A549 (cell line): ENCODE measurements at regions not wholly inside any gene's neighbourhood (a gene's known extent, or its start where the extent isn't known, plus 50 kb on each side); places are given as distances from the start of the nearest gene placed in this dataset.

Source experiments
- CTCF ChIP-seq: fragments of >200 bp; sonication (Bioruptor Twin); formaldehyde crosslinking; IDR thresholded peaks from 3 replicates; pipeline ENCODE4 v1.5.1; 2016
- POLR2A ChIP-seq: IDR thresholded peaks from 2 replicates; pipeline ENCODE4 v1.6.1; 2012; ENCODE audit warnings: mild to moderate bottlenecking, low read length

DNA sequence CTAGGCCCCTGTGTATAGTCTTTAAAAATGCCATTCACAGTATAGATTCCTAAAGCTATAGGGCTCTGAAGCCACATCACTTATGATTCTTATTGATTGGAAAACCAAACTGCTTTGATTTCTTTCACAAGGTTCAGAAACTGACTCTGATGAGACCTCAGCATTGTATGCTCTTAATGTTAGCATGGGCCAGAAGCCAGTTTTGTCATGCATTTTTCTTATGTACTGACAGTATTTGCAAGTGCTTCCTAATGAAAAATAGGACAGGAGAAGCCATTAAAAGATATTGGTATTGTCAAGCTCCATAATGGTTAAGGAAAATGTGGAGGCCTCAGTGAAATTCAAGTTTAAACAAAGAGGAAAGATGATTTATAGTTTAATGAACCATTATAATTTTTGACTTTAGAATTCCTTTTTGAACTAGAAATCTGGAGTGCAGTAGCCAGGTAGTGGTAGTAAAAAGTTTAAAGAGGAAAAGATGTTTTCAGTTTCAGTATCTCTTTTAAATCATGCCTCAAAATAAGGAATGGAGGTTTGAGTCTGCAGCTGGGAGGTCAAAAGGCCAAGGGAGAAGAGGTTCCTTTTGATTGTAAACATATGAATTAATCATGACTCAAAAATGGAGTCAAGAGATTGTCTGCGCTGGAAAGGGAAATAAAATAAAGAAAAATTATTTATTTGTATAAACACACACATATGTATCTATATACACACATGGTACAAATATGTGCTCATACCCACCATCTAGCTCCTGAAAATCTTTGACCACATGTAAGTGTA, 388.1 kb upstream of the PRICKLE1 start:
- TF ChIP-seq CTCF = no peak
- no peak for TF ChIP-seq POLR2A
